A549 (cell line): ENCODE measurements at regions not wholly inside any gene's neighbourhood (a gene's known extent, or its start where the extent isn't known, plus 50 kb on each side); places are given as distances from the start of the nearest gene placed in this dataset.

Experiments used
- ATAC-seq, 2 experiments: fragments of 200-7000 bp in 1 of 2; fragments of >200 bp in 1 of 2; cut with Nextera tagmentation in 1 of 2; cut with Tn5 transposase in 1 of 2; 3 replicates each; pipeline versions ENCODE4 v1.8.0 to v1.9.1; 2018 to 2020; ENCODE audit warnings: mild to moderate bottlenecking in 1 of 2, moderate library complexity in 1 of 2
- CTCF ChIA-PET: fragments of 300-600 bp; sonication (Branson Sonifier 250); formaldehyde crosslinking; extraction: SDS; loops from one replicate; lab custom pipeline; 2021; ENCODE audit warnings: antibody characterized with exemption, inconsistent platforms; lab: Yijun Ruan, JAX
- POLR2A ChIA-PET: fragments of 350-600 bp; formaldehyde crosslinking; extraction: SDS; loops from one replicate; lab custom pipeline; 2021; ENCODE audit warnings: antibody characterized with exemption, inconsistent platforms; lab: Yijun Ruan, JAX
- DNase-seq, 2 experiments: peaks; one replicate each; pipeline versions ENCODE4 v3.0.0 to v3.0.0-alpha.2; 2011 to 2016; ENCODE audit warnings: low read depth in 1 of 2, low spot score in 1 of 2
- FAIRE-seq: peaks from 2 replicates; lab custom pipeline; 2011; peaks lifted over from hg19 to GRCh38; lab: Jason Lieb, UNC
- H3K27ac ChIP-seq, 2 experiments: fragments of >200 bp; sonication (Bioruptor Twin); formaldehyde crosslinking; 3 replicates each; pipeline ENCODE4 v1.5.1; 2016 to 2017
- H3K4me1 ChIP-seq: fragments of >200 bp; sonication (Bioruptor Twin); formaldehyde crosslinking; 3 replicates; pipeline ENCODE4 v1.6.1; 2016
- H3K4me2 ChIP-seq: fragments of >200 bp; sonication (Bioruptor Twin); formaldehyde crosslinking; 3 replicates; pipeline ENCODE4 v1.6.1; 2016
- H3K4me3 ChIP-seq: fragments of >200 bp; sonication (Bioruptor Twin); formaldehyde crosslinking; 3 replicates; pipeline ENCODE4 v1.5.1; 2016
- H3K9me3 ChIP-seq: fragments of >200 bp; sonication (Bioruptor Twin); formaldehyde crosslinking; 3 replicates; pipeline ENCODE4 v1.6.1; 2016
- CHD2 ChIP-seq: fragments of 150-350 bp; IDR thresholded peaks from 2 replicates; pipeline ENCODE4 v1.6.1; 2014; ENCODE audit warnings: low read length; ENCODE audit not compliant: partially characterized antibody
- EHMT2 ChIP-seq: fragments of 200-600 bp; sonication (generic); IDR thresholded peaks from 2 replicates; pipeline ENCODE4 v1.6.1; 2016; ENCODE audit warnings: antibody characterized with exemption, low read depth, mild to moderate bottlenecking, moderate library complexity
- EP300 ChIP-seq, 2 experiments: fragments of >200 bp; sonication (Bioruptor Twin); formaldehyde crosslinking; IDR thresholded peaks; 2 replicates in 1 of 2; 3 replicates in 1 of 2; pipeline ENCODE4 v1.6.1; 2016 to 2017
- FOSL2 ChIP-seq, 2 experiments: fragments of 450-650 bp in 1 of 2; fragments of >200 bp in 1 of 2; sonication (Bioruptor Twin) in 1 of 2; formaldehyde crosslinking; IDR thresholded peaks; 2 replicates each; pipeline versions ENCODE4 v1.5.0 to v1.6.1; 2016 to 2020; ENCODE audit warnings: mild to moderate bottlenecking in 1 of 2, moderate library complexity in 1 of 2
- GATA3 ChIP-seq: IDR thresholded peaks from 2 replicates; pipeline ENCODE4 v1.6.1; 2012; ENCODE audit warnings: borderline replicate concordance
- JUN ChIP-seq, 2 experiments: fragments of >200 bp; sonication (Bioruptor Twin); formaldehyde crosslinking; IDR thresholded peaks; 2 replicates in 1 of 2; 3 replicates in 1 of 2; pipeline ENCODE4 v1.6.1; 2016 to 2017
- JUNB ChIP-seq: fragments of >200 bp; sonication (Bioruptor Twin); formaldehyde crosslinking; IDR thresholded peaks from 2 replicates; pipeline ENCODE4 v1.6.1; 2016
- KDM1A ChIP-seq: fragments of 200-600 bp; sonication (generic); IDR thresholded peaks from 2 replicates; pipeline ENCODE4 v1.6.1; 2016; ENCODE audit warnings: low read depth, mild to moderate bottlenecking
- MYC ChIP-seq: IDR thresholded peaks from 2 replicates; pipeline ENCODE4 v1.6.1; 2012; ENCODE audit warnings: mild to moderate bottlenecking, inconsistent platforms, low read length, improper control_type of control experiment, borderline replicate concordance
- RCOR1 ChIP-seq: fragments of 150-350 bp; IDR thresholded peaks from 2 replicates; pipeline ENCODE4 v1.6.1; 2014; ENCODE audit warnings: antibody characterized with exemption, low read length, low read depth
- RNF2 ChIP-seq: fragments of 200-600 bp; sonication (generic); IDR thresholded peaks from 2 replicates; pipeline ENCODE4 v1.6.1; 2016; ENCODE audit warnings: low read depth, mild to moderate bottlenecking, antibody characterized with exemption, moderate library complexity, borderline replicate concordance
- SREBF2 ChIP-seq: fragments of 450-650 bp; IDR thresholded peaks from 2 replicates; pipeline ENCODE4 v1.6.1; 2014; ENCODE audit warnings: mild to moderate bottlenecking, moderate library complexity
- WGBS: methylation state at CpG from one replicate; pipeline ENCODE4 v1.1.6; 2017; ENCODE audit errors: missing lambda C conversion rate; 5-methylcytosine and 5-hydroxymethylcytosine counted together
- TF ChIP-seq, protein P1 (sequence below): IDR thresholded peaks from 2 replicates; pipeline ENCODE4 v1.6.1; 2012
- TF ChIP-seq, protein P2 (sequence below): fragments of 450-650 bp; IDR thresholded peaks from 2 replicates; pipeline ENCODE4 v1.6.1; 2014; ENCODE audit warnings: antibody characterized with exemption
- TF ChIP-seq, protein P3 (sequence below): fragments of 200-600 bp; sonication (generic); IDR thresholded peaks from 2 replicates; pipeline ENCODE4 v1.6.1; 2016; ENCODE audit warnings: antibody characterized with exemption, mild to moderate bottlenecking, moderate library complexity
- TF ChIP-seq, protein P4 (sequence below): fragments of >200 bp; sonication (Bioruptor Twin); formaldehyde crosslinking; IDR thresholded peaks from 3 replicates; pipeline ENCODE4 v1.5.1; 2016
- TF ChIP-seq, protein P5 (sequence below): fragments of 250-450 bp; sonication (Bioruptor Pico); IDR thresholded peaks from 2 replicates; pipeline ENCODE4 v1.5.0; 2021; ENCODE audit warnings: mild to moderate bottlenecking, moderate library complexity, borderline replicate concordance

DNA sequence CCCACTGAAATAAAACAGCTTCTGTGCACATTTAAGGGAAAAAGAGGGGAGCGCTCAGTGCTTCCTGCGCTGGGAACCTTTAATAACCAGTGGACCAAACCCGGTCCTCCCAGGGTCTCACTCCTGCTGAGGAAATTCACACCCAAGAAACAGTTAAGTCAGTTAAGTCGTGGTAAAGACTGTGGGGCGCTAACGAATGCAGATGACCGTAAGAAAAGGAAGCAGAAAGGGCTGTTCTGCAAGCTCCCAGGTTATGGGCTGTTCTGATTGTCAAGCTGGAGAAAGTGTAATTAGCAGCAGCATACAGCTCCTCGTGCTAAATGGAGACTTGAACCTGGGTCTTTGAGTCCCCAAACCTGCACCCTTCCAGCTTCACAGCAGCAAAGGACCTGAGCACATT lies 536.6 kb downstream of the NPHP4 start (continued):
- TF ChIP-seq, protein P1, sequence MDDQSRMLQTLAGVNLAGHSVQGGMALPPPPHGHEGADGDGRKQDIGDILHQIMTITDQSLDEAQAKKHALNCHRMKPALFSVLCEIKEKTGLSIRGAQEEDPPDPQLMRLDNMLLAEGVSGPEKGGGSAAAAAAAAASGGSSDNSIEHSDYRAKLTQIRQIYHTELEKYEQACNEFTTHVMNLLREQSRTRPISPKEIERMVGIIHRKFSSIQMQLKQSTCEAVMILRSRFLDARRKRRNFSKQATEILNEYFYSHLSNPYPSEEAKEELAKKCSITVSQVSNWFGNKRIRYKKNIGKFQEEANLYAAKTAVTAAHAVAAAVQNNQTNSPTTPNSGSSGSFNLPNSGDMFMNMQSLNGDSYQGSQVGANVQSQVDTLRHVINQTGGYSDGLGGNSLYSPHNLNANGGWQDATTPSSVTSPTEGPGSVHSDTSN = no peak
- TF ChIP-seq JUN (IDR thresholded peaks at IDR 0.05) = no peak
- TF ChIP-seq, protein P2, sequence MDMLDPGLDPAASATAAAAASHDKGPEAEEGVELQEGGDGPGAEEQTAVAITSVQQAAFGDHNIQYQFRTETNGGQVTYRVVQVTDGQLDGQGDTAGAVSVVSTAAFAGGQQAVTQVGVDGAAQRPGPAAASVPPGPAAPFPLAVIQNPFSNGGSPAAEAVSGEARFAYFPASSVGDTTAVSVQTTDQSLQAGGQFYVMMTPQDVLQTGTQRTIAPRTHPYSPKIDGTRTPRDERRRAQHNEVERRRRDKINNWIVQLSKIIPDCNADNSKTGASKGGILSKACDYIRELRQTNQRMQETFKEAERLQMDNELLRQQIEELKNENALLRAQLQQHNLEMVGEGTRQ = no peak

DNA sequence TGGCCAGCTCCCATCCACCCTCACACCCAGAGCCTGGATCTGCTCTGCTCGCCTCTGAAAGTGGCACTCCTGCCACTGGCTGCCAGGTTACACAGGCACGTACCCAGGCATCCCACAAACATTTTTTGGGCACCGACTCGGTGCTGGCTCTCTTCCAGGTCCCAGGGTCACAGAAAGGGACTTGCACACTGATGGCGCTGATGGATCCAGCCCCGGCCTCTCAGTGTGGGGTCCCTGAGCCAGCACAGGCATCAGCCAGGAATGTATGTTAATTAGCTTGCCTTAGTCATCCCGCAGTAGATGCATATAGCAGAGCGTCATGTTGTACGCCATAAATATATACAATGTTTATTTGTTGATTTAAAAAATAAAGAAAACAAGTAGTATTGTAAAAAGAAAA lies 537.2 kb downstream of the NPHP4 start:
- TF ChIP-seq, protein P3, sequence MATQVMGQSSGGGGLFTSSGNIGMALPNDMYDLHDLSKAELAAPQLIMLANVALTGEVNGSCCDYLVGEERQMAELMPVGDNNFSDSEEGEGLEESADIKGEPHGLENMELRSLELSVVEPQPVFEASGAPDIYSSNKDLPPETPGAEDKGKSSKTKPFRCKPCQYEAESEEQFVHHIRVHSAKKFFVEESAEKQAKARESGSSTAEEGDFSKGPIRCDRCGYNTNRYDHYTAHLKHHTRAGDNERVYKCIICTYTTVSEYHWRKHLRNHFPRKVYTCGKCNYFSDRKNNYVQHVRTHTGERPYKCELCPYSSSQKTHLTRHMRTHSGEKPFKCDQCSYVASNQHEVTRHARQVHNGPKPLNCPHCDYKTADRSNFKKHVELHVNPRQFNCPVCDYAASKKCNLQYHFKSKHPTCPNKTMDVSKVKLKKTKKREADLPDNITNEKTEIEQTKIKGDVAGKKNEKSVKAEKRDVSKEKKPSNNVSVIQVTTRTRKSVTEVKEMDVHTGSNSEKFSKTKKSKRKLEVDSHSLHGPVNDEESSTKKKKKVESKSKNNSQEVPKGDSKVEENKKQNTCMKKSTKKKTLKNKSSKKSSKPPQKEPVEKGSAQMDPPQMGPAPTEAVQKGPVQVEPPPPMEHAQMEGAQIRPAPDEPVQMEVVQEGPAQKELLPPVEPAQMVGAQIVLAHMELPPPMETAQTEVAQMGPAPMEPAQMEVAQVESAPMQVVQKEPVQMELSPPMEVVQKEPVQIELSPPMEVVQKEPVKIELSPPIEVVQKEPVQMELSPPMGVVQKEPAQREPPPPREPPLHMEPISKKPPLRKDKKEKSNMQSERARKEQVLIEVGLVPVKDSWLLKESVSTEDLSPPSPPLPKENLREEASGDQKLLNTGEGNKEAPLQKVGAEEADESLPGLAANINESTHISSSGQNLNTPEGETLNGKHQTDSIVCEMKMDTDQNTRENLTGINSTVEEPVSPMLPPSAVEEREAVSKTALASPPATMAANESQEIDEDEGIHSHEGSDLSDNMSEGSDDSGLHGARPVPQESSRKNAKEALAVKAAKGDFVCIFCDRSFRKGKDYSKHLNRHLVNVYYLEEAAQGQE = no peak
- TF ChIP-seq CHD2 = no peak
- no peak for TF ChIP-seq JUNB
- TF ChIP-seq, protein P4, sequence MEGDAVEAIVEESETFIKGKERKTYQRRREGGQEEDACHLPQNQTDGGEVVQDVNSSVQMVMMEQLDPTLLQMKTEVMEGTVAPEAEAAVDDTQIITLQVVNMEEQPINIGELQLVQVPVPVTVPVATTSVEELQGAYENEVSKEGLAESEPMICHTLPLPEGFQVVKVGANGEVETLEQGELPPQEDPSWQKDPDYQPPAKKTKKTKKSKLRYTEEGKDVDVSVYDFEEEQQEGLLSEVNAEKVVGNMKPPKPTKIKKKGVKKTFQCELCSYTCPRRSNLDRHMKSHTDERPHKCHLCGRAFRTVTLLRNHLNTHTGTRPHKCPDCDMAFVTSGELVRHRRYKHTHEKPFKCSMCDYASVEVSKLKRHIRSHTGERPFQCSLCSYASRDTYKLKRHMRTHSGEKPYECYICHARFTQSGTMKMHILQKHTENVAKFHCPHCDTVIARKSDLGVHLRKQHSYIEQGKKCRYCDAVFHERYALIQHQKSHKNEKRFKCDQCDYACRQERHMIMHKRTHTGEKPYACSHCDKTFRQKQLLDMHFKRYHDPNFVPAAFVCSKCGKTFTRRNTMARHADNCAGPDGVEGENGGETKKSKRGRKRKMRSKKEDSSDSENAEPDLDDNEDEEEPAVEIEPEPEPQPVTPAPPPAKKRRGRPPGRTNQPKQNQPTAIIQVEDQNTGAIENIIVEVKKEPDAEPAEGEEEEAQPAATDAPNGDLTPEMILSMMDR = no peak
- TF ChIP-seq RNF2 = no peak
- no peak for TF ChIP-seq EP300 (IDR thresholded peaks at IDR 0.05)
- no peak for TF ChIP-seq MYC
- no peak for TF ChIP-seq GATA3
- TF ChIP-seq KDM1A = no peak
- TF ChIP-seq RCOR1 = no peak
- TF ChIP-seq, all 56 proteins: peak for 0
- H3K4me3 ChIP-seq = no peak overlapping the region
- H3K4me1 ChIP-seq = no peaks in the 10 kb centered on the region
- ATAC-seq (no peak), DNase-seq (no peak), FAIRE-seq (no peak)
- H3K9me3 ChIP-seq = no peaks in the 10 kb centered on the region
- WGBS = 32% methylated on average over 6 of the region's 9 CpGs
- no peak overlapping the region for H3K4me2 ChIP-seq
- ChIA-PET POLR2A (no interaction called here), CTCF (no interaction called here)
- H3K27ac ChIP-seq = no peak overlapping the region

DNA sequence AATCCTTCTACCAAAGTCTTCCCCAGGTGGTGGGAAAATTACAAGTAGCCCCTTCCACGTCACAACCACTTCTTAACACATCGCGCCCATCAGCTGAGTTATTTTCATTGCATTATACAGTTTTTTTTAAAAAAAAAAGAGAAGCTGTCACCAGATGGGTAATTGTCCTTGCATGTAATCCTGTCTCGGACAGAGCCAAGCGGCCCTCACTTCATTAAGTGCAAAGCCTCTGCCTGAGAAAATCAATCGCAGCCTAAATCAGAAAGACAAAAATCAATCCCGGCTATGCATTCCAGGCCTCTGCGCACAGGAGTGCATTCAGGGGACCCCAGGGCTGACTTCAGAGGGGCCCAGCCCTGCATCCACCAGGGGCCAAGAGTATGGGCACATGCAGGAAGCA lies 538.9 kb downstream of the NPHP4 start:
- Histone ChIP-seq H3K4me2 (no peak overlapping the region), H3K4me3 (no peak overlapping the region), H3K27ac (no peak overlapping the region)
- CTCF ChIA-PET = no interaction called here
- no peak for ATAC-seq
- WGBS = 57% methylated on average over 6 of the region's 8 CpGs
- TF ChIP-seq, protein P5, sequence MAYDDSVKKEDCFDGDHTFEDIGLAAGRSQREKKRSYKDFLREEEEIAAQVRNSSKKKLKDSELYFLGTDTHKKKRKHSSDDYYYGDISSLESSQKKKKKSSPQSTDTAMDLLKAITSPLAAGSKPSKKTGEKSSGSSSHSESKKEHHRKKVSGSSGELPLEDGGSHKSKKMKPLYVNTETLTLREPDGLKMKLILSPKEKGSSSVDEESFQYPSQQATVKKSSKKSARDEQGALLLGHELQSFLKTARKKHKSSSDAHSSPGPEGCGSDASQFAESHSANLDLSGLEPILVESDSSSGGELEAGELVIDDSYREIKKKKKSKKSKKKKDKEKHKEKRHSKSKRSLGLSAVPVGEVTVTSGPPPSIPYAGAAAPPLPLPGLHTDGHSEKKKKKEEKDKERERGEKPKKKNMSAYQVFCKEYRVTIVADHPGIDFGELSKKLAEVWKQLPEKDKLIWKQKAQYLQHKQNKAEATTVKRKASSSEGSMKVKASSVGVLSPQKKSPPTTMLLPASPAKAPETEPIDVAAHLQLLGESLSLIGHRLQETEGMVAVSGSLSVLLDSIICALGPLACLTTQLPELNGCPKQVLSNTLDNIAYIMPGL (CRISPR knock-in tag) = no peak
- TF ChIP-seq SREBF2 (no peak), FOSL2 (IDR thresholded peaks at IDR 0.05) (no peak), FOSL2 (CRISPR knock-in tag; IDR thresholded peaks at IDR 0.05) (no peak), EHMT2 (no peak)
- TF ChIP-seq, all 56 proteins: peak for 0
- no peaks in the 10 kb centered on the region for H3K4me1 ChIP-seq
- POLR2A ChIA-PET = no interaction called here
- no peak for FAIRE-seq
- H3K9me3 ChIP-seq = no peaks in the 10 kb centered on the region
- DNase-seq = no peak
